GM18499 (cell line): ENCODE measurements at regions not wholly inside any gene's neighbourhood (a gene's known extent, or its start where the extent isn't known, plus 50 kb on each side); places are given as distances from the start of the nearest gene placed in this dataset.

Experiments
- ATAC-seq: cut with Tn5 transposase; IDR thresholded peaks from one replicate; pipeline ENCODE4 v1.9.1; 2021; ENCODE audit warnings: moderate number of reproducible peaks; ENCODE audit not compliant: insufficient read depth, unreplicated experiment

DNA sequence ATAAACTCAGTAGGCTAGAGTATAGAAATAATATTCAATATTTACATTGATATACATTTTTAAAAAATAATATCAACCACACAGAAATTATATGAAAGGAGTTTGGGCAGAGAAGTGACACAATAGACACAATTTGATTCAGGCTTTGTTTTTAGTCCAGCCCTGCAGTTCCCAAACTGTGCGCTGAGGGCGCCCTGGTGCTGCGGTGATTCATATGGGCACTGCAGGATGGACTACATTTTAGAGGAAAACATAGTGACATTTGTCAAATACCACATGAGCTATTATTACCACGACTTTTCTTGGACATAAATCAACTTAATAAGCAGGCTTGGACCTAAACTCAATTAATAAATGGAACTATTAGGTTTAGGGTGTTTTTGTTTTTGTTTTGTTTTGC, 364.3 kb upstream of the ID4 start:
- no peak for ATAC-seq

DNA sequence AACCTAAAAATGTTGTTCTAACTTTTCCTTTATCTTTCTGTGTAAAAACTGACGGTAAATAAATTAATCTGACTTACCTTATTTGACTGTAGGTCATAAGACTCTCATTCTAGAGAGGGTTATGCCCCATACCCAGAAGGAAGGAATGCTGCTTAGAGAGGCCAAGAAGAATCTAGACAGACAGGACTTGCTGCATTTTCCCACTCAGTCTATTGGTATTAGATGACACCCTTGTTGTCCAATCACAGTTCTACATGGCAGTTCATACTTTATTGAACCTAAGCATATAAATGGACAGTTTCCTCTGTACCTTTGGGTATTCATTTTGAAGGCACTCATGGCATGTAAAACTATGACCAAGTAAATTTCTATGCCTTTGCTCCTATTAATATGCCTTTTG, 359.6 kb upstream of the ID4 start:
- ATAC-seq, result no peak

DNA sequence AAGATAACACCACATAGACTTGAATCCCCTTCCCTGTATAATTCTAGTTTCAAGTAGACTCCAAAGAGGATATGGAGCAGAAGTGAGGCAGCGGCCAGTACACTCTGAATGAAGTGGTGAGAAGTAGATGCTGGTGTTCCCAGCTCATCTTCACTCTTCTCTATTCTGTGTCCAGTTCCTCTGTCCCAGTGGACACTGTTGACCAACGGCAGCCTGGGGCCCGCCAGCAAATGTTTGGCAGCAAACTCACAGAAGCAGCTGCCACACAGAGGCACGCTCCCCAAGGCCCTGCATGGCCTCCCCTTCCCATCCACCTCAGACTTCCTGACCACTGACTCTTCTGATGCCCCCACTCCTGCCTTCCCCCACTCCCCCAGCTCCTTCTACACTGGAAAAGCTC, 358.9 kb upstream of the ID4 start:
- ATAC-seq, result no peak

DNA sequence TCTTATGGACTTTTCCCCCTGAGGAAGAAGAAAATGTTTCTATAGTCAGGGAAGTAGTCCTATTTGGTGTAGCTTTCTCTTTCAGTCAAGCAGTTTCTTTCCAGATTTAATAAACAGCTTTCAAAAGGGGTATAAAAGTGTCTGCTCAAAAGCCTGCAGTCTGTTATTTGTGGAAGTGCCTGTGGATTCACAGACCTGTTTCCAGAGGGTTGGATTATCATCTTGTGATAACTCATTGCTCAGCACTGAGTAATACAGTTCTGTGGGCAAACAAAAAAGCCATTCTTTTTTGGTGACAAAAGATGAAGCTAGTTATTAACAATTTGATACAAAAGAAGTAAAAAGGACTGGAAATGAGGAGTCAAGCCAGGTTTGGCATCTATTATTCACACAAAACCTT, 358.2 kb upstream of the ID4 start:
- no peak for ATAC-seq

DNA sequence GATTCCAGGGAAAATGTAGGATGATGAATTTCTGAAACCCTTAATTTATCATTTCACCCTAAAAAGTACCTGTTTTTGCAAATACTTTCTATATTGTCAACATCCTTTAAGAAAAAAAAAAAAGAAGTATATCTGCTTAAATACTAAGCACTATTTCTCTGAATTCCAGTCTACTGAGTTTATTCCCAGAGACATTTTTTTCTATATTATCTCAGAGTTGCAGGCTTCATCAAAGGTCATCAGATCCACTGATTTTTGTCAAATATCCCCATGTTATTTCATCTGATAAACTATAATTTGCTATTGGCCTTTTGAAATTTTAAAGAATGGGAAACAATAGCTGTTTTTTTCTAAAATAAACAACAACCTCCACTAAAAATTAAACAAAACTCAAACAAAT, 357.6 kb upstream of the ID4 start:
- ATAC-seq, result no peak

DNA sequence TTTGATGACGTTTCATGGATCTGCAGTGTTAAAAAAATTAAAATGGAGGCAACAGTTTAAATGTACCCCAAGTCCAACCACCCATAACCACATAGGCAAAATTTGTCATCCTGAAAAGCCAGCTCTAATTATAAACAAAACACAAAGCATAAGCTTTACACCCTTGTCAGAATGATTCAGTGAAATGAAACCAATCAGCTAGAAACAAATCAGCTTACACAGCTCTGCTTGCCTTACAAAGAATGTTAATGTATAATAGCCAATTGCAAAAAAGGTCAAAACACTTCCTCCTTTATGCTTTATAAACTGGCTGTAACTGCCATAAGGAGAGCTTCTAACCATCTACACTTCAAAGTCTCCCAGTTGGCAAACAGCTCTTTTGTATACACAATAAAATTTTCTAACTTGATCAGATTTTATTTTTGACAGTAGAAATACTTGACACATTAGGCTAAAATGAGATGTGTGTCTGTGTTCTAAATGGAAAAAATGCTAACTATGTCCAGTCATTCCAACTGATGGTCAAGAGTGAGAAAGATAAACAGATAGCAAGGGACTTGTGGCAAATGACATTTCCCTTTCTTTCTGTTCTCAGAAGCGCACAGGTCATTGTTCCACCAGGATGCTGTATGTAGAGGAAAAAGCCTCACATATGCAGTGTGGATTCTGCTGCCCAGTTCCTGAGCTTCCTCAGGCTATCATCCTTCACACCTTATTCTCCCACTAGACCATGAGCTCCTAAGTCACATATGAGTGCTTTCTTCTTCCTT, 344.3 kb upstream of the ID4 start:
- ATAC-seq, result no peak

DNA sequence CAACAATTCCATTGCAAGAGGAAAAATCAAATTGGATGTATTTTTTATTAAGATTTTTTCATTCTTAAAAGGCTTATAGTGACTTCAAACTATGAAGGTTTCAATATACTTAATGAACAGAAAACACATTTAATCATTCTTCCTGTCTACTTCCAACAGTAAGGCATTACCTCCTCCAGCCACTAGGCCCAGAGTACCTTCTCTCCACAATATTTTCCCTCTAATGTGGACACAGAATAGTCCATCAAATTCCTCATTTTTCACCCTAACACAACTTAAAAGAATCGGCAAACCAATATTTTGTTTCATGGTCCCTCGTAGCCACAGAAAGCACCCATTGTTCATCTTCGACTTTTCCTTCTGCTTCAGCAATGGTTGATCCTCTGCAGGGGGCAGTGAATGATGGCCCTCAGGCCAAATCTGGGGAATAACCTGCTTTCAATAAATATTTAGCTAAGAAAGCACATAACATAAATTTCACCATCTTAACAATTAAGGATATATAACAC, 335.4 kb upstream of the ID4 start:
- ATAC-seq, result no peak

DNA sequence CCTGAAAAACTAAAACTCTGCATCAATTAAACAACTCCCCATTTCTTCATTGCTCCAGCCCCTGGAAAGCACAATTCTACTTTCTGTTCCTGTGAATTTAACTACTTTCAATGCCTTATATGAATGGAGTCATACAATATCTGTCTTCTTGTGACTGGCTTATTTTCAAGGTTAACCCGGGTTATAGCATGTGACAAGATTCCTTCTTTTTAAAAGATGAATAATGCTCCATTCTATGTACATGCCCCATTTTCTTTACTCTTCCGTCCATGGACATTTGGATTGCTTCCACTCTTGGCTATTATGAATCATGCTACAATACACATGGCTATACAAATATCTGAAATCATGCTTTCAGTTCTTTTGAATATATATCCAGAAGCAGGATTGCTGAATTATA, 334.9 kb upstream of the ID4 start:
- ATAC-seq, result no peak

DNA sequence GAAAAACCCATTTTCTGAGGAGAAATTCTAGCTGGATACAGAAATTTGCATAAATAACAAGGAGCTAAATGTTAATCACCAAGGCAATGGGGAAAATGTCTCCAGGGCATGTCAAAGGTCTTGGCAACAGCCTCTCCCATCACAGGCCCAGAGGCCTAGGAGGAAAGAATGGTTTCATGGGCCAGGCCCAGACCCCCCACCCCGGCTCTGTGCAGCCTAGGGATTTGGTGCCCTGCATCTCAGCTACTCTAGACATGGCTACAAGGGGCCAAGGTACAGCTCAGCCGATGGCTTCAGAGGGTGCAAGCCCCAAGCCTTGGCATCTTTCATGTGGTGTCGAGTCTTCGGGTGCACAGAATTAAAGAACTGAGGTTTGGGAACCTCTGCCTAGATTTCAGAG, 321.2 kb upstream of the ID4 start:
- ATAC-seq, result no peak

DNA sequence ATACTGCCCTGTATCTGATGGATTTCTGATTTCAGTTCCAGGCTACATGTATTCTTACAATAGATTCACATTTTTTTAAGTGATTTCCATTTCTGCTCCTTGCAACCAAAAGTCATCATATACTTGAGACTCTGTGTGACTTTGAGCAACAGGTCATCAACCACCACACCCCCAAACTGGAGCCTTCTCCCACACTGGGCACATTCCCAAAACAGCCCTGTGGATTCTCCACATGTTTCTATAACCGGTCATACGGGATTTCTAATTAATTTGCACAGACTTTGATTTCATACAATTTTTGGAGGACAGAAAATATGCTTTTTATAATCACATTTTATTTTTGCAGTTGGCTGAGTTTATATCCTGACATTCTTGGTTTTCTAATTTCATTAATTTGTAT, 317.2 kb upstream of the ID4 start:
- no peak for ATAC-seq

DNA sequence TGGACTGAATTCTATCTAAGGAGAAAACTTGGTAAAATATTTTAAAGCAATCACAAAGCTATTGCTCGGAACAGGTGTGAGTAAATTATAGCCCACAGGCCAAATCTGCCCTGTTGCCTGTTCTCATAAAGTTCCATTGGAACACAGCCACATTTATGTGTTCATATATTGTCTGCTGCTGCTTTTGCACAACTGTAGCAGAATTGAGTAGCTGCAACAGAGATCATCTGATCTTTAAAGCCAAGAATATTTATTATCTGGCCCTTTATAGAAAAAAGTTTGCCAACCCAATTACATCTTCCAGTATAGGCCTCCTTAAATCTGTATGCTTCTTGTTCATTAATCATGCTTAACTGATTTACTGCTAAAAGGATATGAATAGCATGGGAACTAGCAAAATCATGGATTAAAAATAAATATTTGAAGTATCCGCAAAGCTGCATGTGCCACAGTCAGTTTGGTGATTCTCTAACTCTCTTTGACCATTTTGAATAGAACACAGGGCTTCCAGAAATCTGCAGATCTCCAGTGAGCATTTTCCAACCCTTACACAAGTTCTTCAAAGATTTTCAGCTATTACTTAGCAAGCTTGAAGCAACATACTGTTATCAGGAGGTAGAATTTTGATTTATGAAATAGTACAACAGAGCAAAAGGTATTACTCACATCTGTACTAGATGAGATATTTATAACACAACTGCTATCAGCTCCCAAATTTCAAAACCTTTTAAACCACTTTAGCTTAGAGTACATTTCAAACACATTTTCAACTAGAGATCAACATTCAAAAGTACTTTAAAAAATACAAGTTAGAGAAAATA, 312.6 kb upstream of the ID4 start:
- ATAC-seq, result no peak

DNA sequence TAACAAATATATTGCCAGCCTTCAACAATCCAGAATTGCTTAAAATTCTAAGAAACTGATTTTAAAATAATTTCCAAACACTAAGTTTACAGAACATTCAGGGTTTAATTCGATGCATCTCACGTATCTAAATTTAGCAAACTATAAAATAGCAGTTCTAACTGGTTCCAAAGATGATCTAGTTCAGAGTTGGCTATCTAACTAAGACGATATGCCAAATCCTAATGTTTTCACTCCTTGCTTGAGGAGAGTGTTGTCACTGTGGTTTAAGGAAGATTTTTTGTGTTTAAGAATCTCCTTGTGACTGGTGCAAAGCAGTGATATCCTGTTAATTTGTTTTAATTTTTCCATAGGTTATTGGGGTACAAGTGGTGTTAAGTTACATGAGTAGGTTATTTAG, 311.5 kb upstream of the ID4 start:
- no peak for ATAC-seq

DNA sequence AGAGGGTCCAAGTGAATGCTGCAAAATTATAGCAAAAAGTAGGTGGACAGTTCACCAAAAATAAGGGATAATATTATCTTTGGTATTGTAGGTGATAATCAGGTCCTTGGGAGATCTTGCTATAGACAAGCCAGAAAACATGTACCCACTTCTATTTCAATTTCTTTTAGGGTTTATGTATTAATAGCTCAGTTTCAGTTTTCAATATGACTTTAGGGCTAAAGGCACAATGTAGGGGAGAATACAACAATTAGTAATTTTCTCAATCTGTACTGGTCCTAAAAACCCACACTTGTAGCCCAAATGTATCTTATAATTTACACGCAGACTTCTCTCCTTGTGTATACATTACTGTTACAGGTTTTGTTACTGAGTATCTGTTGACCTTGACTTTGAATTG, 307.0 kb upstream of the ID4 start:
- no peak for ATAC-seq

DNA sequence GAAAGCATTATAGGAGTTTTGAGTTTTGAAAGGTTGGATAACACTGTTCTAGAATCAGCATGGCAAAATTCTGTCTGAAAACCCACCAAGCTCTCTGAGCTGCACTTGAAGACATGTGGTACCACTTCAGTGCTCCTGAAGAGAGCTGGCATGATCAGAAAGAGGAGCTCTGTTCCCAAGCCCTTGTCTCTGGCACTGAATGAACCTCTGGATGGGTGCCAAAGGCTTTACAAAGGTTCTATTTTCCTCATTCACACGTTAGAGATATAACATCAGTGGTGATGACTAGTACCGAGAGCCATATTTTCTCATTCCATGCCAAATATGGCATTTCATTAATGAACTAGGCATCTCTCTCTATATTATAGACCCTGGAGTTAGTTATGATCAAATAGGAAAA, 301.8 kb upstream of the ID4 start:
- ATAC-seq, result no peak

DNA sequence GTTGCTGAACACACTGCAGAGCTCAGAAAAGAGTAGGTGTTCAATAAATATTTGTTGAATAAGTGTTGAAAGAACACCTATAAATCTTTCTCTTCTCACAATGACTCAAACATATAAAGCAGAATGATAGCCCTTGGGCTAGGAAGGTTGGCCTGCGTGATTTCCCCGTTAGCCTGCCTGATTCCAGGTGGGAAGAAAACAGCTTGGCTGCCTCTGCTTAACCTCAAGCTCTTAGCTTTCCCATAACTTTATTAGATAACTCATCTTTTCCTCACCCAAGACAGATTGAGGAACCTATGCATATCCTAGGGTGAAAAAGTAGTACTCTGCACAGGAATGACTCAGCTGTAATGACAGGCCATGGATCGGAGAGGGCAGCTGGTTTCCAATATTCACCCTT, 300.3 kb upstream of the ID4 start:
- no peak for ATAC-seq

DNA sequence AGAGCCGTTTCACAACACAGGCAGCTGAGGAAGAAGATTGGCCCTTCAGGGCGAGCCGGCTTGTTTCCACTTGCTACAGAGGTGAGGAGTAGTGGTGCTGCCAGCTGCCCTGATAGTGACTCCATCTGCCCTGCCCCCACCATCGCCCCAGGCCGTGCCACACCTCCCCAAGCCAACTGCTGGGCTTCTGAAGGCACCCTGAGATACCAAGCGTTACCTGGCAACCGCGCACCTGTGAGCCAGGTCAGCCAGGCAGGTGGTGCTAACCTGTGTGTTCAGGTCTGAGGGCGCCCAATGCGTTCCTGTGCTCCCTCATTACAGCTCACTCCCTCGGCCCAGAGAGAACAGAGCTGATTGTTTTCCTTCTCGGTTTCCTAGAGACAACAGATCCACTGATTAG, 299.1 kb upstream of the ID4 start:
- no peak for ATAC-seq

DNA sequence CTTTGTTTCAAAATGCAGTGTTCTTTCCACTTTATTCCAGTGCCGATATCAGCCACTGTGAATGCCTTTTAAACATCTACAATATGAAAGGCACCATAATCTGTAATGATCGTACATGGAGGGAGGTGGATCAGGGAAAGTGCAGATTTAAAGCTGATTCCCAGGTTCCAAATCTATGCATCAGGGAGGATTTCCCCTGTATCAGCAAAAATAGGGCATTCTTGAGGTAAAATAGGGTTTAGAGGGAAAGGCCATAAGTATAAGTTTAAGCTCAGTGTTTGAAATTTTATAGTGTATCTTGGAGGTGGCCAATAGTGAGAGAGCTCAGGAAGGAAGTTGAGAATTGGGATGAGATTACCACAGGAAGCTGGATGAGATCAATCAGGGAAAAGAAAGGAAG, 289.7 kb upstream of the ID4 start:
- no peak for ATAC-seq

DNA sequence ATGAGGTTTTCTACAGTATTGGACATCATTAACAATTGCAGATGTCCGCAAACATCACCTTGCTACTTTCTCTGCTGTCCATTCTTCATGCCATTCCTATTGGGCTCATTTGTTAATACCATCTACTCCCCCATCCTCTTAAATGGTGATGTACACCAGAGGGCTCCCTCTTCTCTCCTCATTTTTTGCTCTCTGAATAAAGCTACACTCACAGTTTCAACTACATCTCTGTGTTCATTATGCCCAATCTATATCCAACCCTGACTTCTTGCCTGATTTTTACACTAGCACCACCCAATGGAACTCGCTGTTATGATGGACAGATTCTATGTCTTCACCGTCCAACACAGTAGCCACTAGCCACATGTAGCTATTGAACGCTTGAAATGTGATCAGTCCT, 288.1 kb upstream of the ID4 start:
- no peak for ATAC-seq

DNA sequence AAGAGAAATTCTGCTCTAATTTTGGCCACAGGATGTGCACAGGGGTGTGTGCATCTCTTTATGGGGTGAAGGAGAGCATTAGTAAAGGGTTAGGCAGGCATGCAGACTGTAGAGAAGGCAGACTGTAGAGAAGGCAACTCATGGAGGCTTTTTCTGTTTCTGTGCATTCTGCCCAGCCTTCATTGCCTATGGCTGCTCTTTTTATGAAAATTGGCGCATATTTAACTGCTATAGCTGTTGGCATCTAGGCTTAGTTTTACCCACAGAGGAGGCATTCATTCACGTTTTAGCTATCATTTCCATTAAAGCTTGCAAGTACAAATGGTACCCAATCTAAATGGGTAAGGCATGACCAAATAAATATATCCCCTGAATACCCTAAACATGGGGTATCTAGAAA, 286.8 kb upstream of the ID4 start:
- ATAC-seq, result no peak

DNA sequence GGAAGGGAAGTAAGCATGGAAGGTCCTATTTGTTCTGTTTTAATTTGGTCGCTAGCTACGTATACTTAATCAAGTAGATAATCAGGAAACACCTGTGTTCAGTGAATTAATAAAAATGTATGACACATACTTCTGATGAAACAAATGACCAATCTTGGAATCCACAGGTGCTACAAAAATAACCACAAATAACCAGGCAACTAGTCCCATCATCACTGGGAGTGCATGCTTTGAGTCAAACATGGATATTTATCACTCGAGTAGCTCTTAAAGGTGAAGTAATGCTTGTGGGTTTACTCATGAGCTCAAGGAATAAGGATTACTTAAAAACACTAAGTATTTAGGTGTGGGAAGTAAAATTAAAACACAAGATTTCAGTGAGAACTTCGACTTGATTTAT, 285.6 kb upstream of the ID4 start:
- no peak for ATAC-seq

DNA sequence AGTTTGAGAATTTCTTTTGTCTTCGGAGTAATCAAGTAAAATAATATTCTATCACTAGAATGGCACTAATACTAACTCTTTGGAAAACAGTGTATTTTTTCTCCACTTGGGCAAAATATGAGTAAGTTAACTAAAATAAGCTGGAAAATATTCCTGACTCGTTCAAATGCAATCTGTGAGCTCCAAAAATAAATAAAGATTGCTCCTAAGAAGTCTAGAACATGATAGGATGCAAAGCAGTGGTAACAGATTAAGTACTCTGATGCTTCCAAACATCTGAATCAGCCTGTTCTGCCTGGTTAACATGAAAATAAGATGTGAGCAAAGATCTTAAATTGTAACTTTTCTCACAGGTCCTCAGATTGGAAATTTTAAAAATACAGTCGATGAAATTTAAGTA, 285.1 kb upstream of the ID4 start:
- no peak for ATAC-seq

DNA sequence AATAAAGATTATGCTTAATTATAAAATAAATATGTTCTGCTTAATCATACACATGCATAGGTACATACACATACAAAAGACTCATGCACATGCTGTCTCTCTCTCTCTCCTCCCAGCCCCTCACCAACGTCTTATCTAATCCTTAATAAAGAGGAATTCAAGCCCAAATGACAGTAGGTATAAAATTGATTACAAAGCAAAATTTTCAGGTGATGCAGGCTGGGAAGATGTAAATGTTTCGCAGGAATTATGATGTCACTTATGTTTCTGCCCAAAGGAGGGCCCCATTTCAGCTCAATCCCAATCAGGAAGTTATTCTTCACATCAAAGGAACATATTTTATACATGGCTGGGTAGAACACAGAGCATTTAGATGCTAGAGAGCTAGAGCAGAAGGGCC, 284.6 kb upstream of the ID4 start:
- ATAC-seq, result no peak
